ENCODE measurements at regions not wholly inside any gene's neighbourhood (a gene's known extent, or its start where the extent isn't known, plus 50 kb on each side); places are given as distances from the start of the nearest gene placed in this dataset.

DNA sequence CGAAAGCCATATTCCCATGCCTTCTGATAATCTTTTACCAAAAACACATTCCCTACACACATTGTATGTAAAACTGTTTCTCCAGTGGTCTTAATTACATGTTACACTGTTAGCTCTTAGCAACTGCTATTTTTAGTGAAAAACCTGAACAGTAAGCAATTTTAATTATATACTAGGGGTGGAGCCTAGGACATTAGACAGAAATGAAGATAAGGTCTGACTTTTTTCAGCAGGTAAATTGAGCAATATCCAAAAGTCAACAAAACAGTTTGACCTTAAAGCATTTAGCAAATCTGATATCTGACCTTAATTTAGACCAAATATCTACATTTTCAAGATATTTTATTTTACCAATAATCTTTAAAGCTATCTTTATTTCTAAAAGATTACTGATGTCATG is 60.2 kb downstream of the PDE6H start:
- intact Hi-C loops (cut with DNase I; ENCODE audit: low total_unique reads) = no loop called here
- H3K9me3 ChIP-seq = no peaks in the 10 kb centered on the region
- no peaks in the 10 kb centered on the region for H3K36me3 ChIP-seq
- no peak for DNase-seq
- TF ChIP-seq, protein P1, sequence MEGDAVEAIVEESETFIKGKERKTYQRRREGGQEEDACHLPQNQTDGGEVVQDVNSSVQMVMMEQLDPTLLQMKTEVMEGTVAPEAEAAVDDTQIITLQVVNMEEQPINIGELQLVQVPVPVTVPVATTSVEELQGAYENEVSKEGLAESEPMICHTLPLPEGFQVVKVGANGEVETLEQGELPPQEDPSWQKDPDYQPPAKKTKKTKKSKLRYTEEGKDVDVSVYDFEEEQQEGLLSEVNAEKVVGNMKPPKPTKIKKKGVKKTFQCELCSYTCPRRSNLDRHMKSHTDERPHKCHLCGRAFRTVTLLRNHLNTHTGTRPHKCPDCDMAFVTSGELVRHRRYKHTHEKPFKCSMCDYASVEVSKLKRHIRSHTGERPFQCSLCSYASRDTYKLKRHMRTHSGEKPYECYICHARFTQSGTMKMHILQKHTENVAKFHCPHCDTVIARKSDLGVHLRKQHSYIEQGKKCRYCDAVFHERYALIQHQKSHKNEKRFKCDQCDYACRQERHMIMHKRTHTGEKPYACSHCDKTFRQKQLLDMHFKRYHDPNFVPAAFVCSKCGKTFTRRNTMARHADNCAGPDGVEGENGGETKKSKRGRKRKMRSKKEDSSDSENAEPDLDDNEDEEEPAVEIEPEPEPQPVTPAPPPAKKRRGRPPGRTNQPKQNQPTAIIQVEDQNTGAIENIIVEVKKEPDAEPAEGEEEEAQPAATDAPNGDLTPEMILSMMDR (IDR thresholded peaks at IDR 0.05) = no peak
- no peak overlapping the region for H3K4me3 ChIP-seq
- H3K27me3 ChIP-seq = no peaks in the 10 kb centered on the region
- no peaks in the 10 kb centered on the region for H3K4me1 ChIP-seq
- no peak overlapping the region for H3K27ac ChIP-seq

DNA sequence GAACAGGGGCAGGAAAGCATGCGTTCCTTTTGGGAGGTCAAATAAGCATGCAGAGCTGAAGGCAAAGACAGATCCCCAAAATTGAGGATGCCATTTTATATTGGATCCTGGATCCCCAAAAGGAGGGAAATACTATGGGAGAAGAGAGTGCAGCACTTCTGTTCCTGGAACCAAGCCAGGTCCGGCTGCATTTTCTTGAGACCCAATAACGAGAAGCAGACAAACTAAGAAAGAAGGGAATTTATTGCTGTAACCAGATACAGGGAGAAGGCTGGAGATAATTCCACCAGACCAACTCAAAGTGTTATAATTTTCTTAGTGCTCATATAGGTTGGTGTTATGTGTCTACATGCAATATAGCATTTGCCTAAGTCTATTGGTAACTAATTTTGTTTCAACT is 60.8 kb downstream of the PDE6H start:
- no peaks in the 10 kb centered on the region for H3K27me3 ChIP-seq
- DNase-seq = no peak
- no peaks in the 10 kb centered on the region for H3K9me3 ChIP-seq
- H3K4me1 ChIP-seq = no peaks in the 10 kb centered on the region
- intact Hi-C loops (cut with DNase I; ENCODE audit: low total_unique reads) = no loop called here
- TF ChIP-seq, protein P1 (IDR thresholded peaks at IDR 0.05) = no peak
- no peak overlapping the region for H3K27ac ChIP-seq
- no peaks in the 10 kb centered on the region for H3K36me3 ChIP-seq
- H3K4me3 ChIP-seq = no peak overlapping the region

DNA sequence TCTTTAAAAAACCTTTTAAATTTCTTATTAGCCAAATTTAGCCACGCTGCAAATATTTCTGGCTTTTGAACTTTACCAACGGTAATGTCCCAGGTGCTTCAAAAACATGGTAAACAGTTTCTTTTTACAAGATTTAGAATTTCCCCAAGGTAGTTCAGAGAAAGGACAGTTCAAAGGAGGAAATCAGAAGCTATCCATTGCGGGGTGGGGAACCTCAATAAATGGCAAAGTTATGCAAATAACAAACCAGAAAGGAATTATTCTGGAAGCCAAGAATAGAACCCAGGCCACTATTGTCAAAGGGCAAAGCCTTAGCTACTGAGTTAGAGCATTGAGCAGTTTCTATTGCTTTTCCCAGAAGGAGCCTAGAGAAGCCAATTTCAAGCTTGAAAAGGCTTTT is 62.3 kb downstream of the PDE6H start:
- no peak for DNase-seq
- intact Hi-C loops (cut with DNase I; ENCODE audit: low total_unique reads) = no loop called here
- Histone ChIP-seq H3K4me3 (no peak overlapping the region), H3K9me3 (no peaks in the 10 kb centered on the region), H3K27me3 (no peaks in the 10 kb centered on the region), H3K4me1 (no peaks in the 10 kb centered on the region), H3K36me3 (no peaks in the 10 kb centered on the region), H3K27ac (no peak overlapping the region)
- TF ChIP-seq, protein P1 (IDR thresholded peaks at IDR 0.05) = no peak

DNA sequence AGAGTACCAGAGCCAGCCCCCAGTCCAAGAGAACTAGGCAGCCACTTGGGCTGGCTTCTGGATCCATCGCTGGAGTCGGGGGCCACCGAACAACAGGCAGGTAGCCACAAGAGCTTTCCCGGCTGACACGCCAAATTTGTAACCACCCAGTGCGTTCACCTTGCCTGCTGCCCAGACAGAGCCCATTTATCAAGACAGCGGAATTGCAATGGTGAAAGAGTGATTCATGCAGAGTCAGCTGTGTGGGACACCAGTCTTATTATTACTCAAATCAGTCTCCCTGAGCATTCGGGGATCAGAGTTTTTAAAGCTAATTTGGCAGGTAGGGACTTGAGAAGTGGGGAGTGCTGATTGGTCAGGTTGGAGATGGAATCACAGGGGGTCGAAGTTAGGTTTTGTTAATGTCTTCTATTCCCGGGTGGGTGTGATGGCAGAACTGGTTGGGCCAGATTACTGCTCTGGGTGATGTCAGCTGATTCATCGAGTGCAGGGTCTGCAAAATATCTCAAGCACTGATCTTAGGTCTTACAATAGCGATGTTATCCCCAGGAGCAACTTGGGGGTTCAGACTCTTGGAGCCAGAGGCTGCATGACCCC is 64.3 kb downstream of the PDE6H start:
- H3K27ac ChIP-seq = no peak overlapping the region
- no peaks in the 10 kb centered on the region for H3K27me3 ChIP-seq
- DNase-seq = no peak
- H3K4me3 ChIP-seq = no peak overlapping the region
- H3K36me3 ChIP-seq = no peaks in the 10 kb centered on the region
- TF ChIP-seq, protein P1 (IDR thresholded peaks at IDR 0.05) = no peak
- no peaks in the 10 kb centered on the region for H3K4me1 ChIP-seq
- no peaks in the 10 kb centered on the region for H3K9me3 ChIP-seq
- intact Hi-C loops (cut with DNase I; ENCODE audit: low total_unique reads) = no loop called here

DNA sequence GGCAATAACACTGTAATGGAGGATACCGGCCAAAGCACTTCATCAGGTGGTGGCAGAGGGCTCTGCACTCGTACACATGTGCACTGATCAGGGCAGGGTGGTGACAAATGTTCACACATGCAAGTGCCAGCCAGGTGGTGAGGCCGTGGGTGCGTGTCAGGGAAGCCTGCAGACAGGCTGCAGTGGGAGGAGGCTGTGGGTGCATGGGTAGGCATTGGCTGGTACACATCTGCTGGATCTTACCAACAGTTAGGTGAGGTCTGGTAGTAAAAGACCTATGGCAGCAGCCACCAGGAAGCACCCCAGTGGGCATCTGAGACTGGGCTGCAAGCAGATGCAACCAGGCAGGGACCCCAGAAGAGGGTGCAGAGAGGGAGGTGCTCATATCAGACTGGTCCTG is 65.3 kb downstream of the PDE6H start:
- Histone ChIP-seq H3K9me3 (no peaks in the 10 kb centered on the region), H3K27ac (no peak overlapping the region), H3K27me3 (no peaks in the 10 kb centered on the region), H3K4me3 (no peak overlapping the region), H3K4me1 (no peaks in the 10 kb centered on the region), H3K36me3 (no peaks in the 10 kb centered on the region)
- DNase-seq = no peak
- intact Hi-C loops (cut with DNase I; ENCODE audit: low total_unique reads) = no loop called here
- TF ChIP-seq, protein P1 (IDR thresholded peaks at IDR 0.05) = no peak

DNA sequence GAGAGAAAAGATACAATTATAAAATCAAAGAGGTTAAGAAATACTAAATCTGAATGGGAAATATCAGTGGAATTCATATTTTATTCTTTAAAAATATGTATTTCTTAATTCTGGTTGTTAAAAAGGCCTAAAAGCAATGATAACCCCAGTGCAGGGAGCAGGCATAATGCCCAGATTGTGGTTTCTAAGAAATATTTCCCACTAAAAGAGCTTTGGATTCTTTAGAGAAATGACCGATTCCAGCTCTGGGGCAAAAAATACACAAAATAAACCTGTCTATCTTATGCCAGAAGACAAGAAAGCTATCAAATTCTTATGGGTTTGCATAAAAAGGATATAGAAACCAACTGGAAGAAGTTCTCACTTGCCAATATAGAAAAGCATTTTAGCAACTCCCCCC is 71.6 kb downstream of the PDE6H start:
- intact Hi-C loops (cut with DNase I; ENCODE audit: low total_unique reads) = no loop called here
- no peaks in the 10 kb centered on the region for H3K36me3 ChIP-seq
- peak overlapping the region; percentile 5 to 47 for H3K27ac ChIP-seq
- peak in 1 of 2 donors; percentile 26 for DNase-seq
- no peaks in the 10 kb centered on the region for H3K9me3 ChIP-seq
- TF ChIP-seq, protein P1 (IDR thresholded peaks at IDR 0.05) = no peak
- H3K4me1 ChIP-seq = peaks cover 0 to 37% (median 13%) of the 10 kb centered on the region in 4 donors
- H3K4me3 ChIP-seq = no peak overlapping the region
- H3K27me3 ChIP-seq = no peaks in the 10 kb centered on the region

Measured in tibial artery (tissue), 4 donors.